Endodermal cell (in vitro differentiated cells): ENCODE measurements at regions not wholly inside any gene's neighbourhood (a gene's known extent, or its start where the extent isn't known, plus 50 kb on each side); places are given as distances from the start of the nearest gene placed in this dataset.

ENCODE experiments used
- DNase-seq: peaks from one replicate; pipeline ENCODE4 v3.0.0-alpha.2; 2017
- H3K27ac ChIP-seq: 2 replicates; pipeline ENCODE4 v1.5.1; 2013; ENCODE audit warnings: mild to moderate bottlenecking, low read depth, low read length, moderate library complexity
- H3K27me3 ChIP-seq: 2 replicates; pipeline ENCODE4 v1.6.1; 2013; ENCODE audit warnings: mild to moderate bottlenecking, low read length, moderate library complexity; ENCODE audit not compliant: insufficient read depth, control insufficient read depth, poor library complexity, severe bottlenecking
- H3K36me3 ChIP-seq: 2 replicates; pipeline ENCODE4 v1.7.0; 2013; ENCODE audit warnings: mild to moderate bottlenecking, low read length, moderate library complexity; ENCODE audit not compliant: control insufficient read depth, insufficient read depth
- H3K4me1 ChIP-seq: one replicate; pipeline ENCODE4 v1.7.0; 2013; ENCODE audit warnings: low read length; ENCODE audit not compliant: control insufficient read depth, insufficient read depth
- H3K4me3 ChIP-seq: 2 replicates; pipeline ENCODE4 v1.5.1; 2013; ENCODE audit warnings: mild to moderate bottlenecking, low read length, moderate library complexity
- H3K9ac ChIP-seq: 2 replicates; pipeline ENCODE4 v1.6.1; 2013; ENCODE audit warnings: mild to moderate bottlenecking, low read length, moderate library complexity; ENCODE audit not compliant: poor library complexity, severe bottlenecking; ENCODE audit errors: extremely low read depth
- H3K9me3 ChIP-seq: 2 replicates; pipeline ENCODE4 v1.6.1; 2013; ENCODE audit warnings: mild to moderate bottlenecking, low read length, moderate library complexity; ENCODE audit not compliant: control insufficient read depth
- H3K27ac Mint-ChIP-seq: 2 replicates; pipeline ENCODE4 v1.8.0; 2020; ENCODE audit warnings: mixed read lengths
- H3K27me3 Mint-ChIP-seq: 2 replicates; pipeline ENCODE4 v1.8.0; 2021; ENCODE audit warnings: mild to moderate bottlenecking, mixed read lengths; ENCODE audit not compliant: insufficient read depth
- H3K36me3 Mint-ChIP-seq: 2 replicates; pipeline ENCODE4 v1.8.0; 2020; ENCODE audit warnings: low read depth, mixed read lengths
- H3K4me1 Mint-ChIP-seq: 2 replicates; pipeline ENCODE4 v1.8.0; 2020; ENCODE audit warnings: mixed read lengths
- H3K4me3 Mint-ChIP-seq: 2 replicates; pipeline ENCODE4 v1.8.0; 2020; ENCODE audit warnings: mild to moderate bottlenecking, moderate library complexity, mixed read lengths
- H3K9me3 Mint-ChIP-seq: 2 replicates; pipeline ENCODE4 v1.8.0; 2020; ENCODE audit warnings: mild to moderate bottlenecking, mixed read lengths
- CTCF ChIP-seq: fragments of 200-600 bp; sonication (generic); conservative IDR thresholded peaks from 2 replicates; pipeline ENCODE4 v1.5.0; 2021; ENCODE audit warnings: antibody characterized with exemption, mild to moderate bottlenecking
- WGBS, 2 experiments: methylation state at CpG; one replicate each; pipeline versions ENCODE4 v1.1.5 to v1.1.7; 2013; ENCODE audit warnings: missing lambda C conversion rate in 2 of 2, mixed read lengths in 1 of 2; ENCODE audit not compliant: insufficient coverage in 1 of 2, insufficient read length in 1 of 2; 5-methylcytosine and 5-hydroxymethylcytosine counted together

GRCh38 chr10:80760914-80761371, 223.2 kb downstream of the SH2D4B start:
- Histone ChIP-seq H3K4me1 (peaks cover 8% of the 10 kb centered on the region), H3K27me3 (no peaks in the 10 kb centered on the region), H3K9me3 (no peaks in the 10 kb centered on the region), H3K36me3 (no peaks in the 10 kb centered on the region), H3K27ac (no peak overlapping the region), H3K9ac (no peak overlapping the region), H3K4me3 (no peak overlapping the region)
- H3K9me3 Mint-ChIP-seq, result no peaks in the 10 kb centered on the region
- H3K27ac Mint-ChIP-seq, result no peak overlapping the region
- peaks cover 3% of the 10 kb centered on the region for H3K27me3 Mint-ChIP-seq
- TF ChIP-seq CTCF, result no peak
- DNase-seq, result no peak
- no peak overlapping the region for H3K4me3 Mint-ChIP-seq
- 76 to 90% methylated on average over 1 to 2 of the region's 2 CpGs for WGBS, 2 experiments
- no peaks in the 10 kb centered on the region for H3K36me3 Mint-ChIP-seq
- H3K4me1 Mint-ChIP-seq, result peaks cover 10% of the 10 kb centered on the region

- H3K4me3 ChIP-seq, result no peak overlapping the region
- no peak overlapping the region for H3K27ac ChIP-seq
- DNase-seq, result no peak
- no peaks in the 10 kb centered on the region for H3K36me3 ChIP-seq
- TF ChIP-seq CTCF, result no peak
- Mint-ChIP-seq H3K4me1 (peaks cover 24% of the 10 kb centered on the region), H3K4me3 (no peak overlapping the region), H3K9me3 (no peaks in the 10 kb centered on the region), H3K36me3 (no peaks in the 10 kb centered on the region), H3K27ac (no peak overlapping the region), H3K27me3 (no peaks in the 10 kb centered on the region)
- H3K9ac ChIP-seq, result no peak overlapping the region
- H3K9me3 ChIP-seq, result no peaks in the 10 kb centered on the region
- no peaks in the 10 kb centered on the region for H3K27me3 ChIP-seq
- peaks cover 11% of the 10 kb centered on the region for H3K4me1 ChIP-seq
- WGBS, 2 experiments, result no CpG with 5 or more reads among the region's 1 CpG
Measured at GRCh38 chr10:80767963-80768362, 230.3 kb downstream of the SH2D4B start.

GRCh38 chr10:80769700-80770160, 232.0 kb downstream of the SH2D4B start:
- no peak overlapping the region for H3K4me3 ChIP-seq
- H3K9me3 Mint-ChIP-seq, result no peaks in the 10 kb centered on the region
- H3K9me3 ChIP-seq, result no peaks in the 10 kb centered on the region
- H3K27ac Mint-ChIP-seq, result no peak overlapping the region
- H3K9ac ChIP-seq, result no peak overlapping the region
- H3K36me3 ChIP-seq, result no peaks in the 10 kb centered on the region
- no peak overlapping the region for H3K4me3 Mint-ChIP-seq
- no peaks in the 10 kb centered on the region for H3K27me3 Mint-ChIP-seq
- TF ChIP-seq CTCF, result no peak
- no peaks in the 10 kb centered on the region for H3K36me3 Mint-ChIP-seq
- H3K4me1 Mint-ChIP-seq, result peaks cover 29% of the 10 kb centered on the region
- no peak for DNase-seq
- no peak overlapping the region for H3K27ac ChIP-seq
- peaks cover 15% of the 10 kb centered on the region for H3K4me1 ChIP-seq
- H3K27me3 ChIP-seq, result no peaks in the 10 kb centered on the region
- WGBS, 2 experiments, result 83 to 93% methylated on average over 2 of the region's 2 CpGs
